GM23248 (cell line): ENCODE measurements at regions not wholly inside any gene's neighbourhood (a gene's known extent, or its start where the extent isn't known, plus 50 kb on each side); places are given as distances from the start of the nearest gene placed in this dataset.

Source experiments
- EZH2 ChIP-seq: fragments of 200-600 bp; sonication (generic); IDR thresholded peaks from 2 replicates; pipeline ENCODE4 v1.6.1; 2018; ENCODE audit warnings: antibody characterized with exemption, mild to moderate bottlenecking; ENCODE audit not compliant: insufficient read depth, poor library complexity, severe bottlenecking
- EZH2phosphoT487 ChIP-seq: fragments of 200-600 bp; sonication (generic); IDR thresholded peaks from 2 replicates; pipeline ENCODE4 v1.6.1; 2018; ENCODE audit warnings: antibody characterized with exemption, moderate library complexity, mild to moderate bottlenecking, low read depth; ENCODE audit not compliant: insufficient read depth

DNA sequence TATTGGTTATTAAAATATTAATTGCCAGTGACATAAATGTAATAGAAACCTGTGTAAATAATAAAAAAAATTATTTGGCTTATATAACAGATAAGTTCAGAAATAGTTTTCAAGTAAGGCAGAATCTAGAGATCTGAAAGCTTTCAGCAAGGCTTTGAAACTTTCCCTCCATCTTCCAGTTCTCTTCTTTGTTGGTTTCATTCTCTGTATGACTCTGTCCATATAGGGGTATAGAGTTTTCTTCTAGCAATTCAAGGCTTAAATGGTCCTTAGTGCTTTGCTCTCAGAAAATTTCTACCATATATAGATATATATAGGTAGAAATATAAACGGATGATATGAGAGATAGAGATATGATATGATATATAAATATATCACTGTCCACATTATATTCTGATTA is 160.5 kb upstream of the GABRA2 start:
- TF ChIP-seq EZH2 (no peak), EZH2phosphoT487 (no peak)
